GM12875 (cell line): ENCODE measurements at regions not wholly inside any gene's neighbourhood (a gene's known extent, or its start where the extent isn't known, plus 50 kb on each side); places are given as distances from the start of the nearest gene placed in this dataset.

ENCODE experiments used
- H3K4me3 ChIP-seq: one replicate; pipeline ENCODE4 v1.5.1; 2011; ENCODE audit warnings: low read depth, low read length, control low read depth
- CTCF ChIP-seq: IDR thresholded peaks from 2 replicates; pipeline ENCODE4 v1.5.1; 2011; ENCODE audit warnings: low read depth, mild to moderate bottlenecking, control low read depth, inconsistent platforms, low read length, moderate library complexity, borderline replicate concordance; ENCODE audit not compliant: insufficient read depth

GRCh38 chr14:96617635-96618034, 115.5 kb downstream of the PAPOLA start:
- H3K4me3 ChIP-seq: no peak overlapping the region
- no peak for TF ChIP-seq CTCF

- TF ChIP-seq CTCF: no peak
- H3K4me3 ChIP-seq: no peak overlapping the region
These were observed 120.7 kb downstream of the PAPOLA start for GRCh38 chr14:96622926-96623325.

GRCh38 chr14:96623676-96624484, 121.7 kb downstream of the PAPOLA start:
- H3K4me3 ChIP-seq: no peak overlapping the region
- TF ChIP-seq CTCF: no peak

- no peak for TF ChIP-seq CTCF
- no peak overlapping the region for H3K4me3 ChIP-seq
These were observed 122.7 kb downstream of the PAPOLA start for GRCh38 chr14:96624661-96625425.

- H3K4me3 ChIP-seq: no peak overlapping the region
- TF ChIP-seq CTCF: no peak
These were observed 123.3 kb downstream of the PAPOLA start for GRCh38 chr14:96625426-96625985.

- H3K4me3 ChIP-seq: no peak overlapping the region
- TF ChIP-seq CTCF: no peak
These were observed 124.1 kb downstream of the PAPOLA start for GRCh38 chr14:96626121-96626768.
